SKM-1 treated with dmso at 0.1 percent for 144 hours (cell line): ENCODE measurements at regions not wholly inside any gene's neighbourhood (a gene's known extent, or its start where the extent isn't known, plus 50 kb on each side); places are given as distances from the start of the nearest gene placed in this dataset.

Source experiments
- DNase-seq: peaks from one replicate; lab custom pipeline; 2025; ENCODE audit not compliant: unreplicated experiment; lab: John Stamatoyannopoulos, UW

DNA sequence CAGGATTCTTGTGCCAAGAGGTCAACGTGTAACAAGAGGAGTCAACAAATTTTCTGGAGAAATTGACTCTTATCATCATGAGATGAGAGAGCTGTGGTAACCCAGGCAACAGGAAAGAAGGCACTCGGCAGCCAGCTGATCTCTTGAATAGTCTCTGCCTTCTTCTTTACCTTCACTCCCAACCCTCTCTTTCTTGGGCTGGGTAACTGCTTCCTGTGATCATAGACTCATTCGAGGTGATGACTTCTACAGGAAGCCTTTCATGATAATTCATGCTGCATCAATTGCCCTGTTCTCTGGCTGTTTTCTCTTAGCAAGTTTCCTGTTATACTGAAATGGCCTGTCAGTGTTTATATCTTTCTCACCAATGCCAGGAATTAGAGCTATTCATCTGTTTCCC lies 70.8 kb upstream of the FSTL5 start:
- no peak for DNase-seq

DNA sequence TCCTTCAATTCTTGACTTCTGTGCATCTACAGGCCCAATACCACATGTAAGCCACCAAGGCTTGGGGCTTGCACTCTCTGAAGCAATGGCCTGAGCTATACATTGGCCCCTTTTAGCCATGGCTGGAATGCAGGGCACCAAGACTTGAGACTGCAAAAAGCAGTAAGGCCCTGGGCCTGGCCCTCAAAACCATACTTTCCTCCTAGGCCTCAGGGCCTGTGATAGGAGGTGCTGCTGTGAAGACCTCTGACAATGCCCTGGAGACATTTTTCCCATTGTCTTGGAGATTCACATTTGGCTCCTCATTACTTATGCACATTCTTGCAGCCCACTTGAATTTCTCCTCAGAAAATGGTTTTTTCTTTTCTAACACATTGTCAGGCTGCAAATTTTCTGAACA lies 68.5 kb upstream of the FSTL5 start:
- DNase-seq, result no peak

DNA sequence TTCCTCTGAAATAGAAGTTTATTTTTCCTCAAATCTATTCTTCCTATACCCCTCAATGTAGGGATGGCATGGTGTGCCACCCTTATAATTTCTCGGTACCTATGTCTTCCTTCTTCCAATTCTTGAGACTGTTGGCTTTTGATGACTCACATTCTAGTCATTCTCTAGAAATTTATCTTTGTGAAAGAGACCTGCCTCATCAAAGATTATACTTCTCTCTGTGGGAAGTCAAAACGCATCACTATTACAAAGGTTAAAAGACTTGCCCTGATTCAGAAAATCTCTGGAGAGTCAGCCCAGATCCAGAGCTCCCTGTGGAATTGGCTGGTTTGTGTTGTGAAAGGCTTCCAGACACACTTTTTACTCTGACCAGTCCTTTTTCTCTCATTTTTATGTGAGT lies 65.9 kb upstream of the FSTL5 start:
- no peak for DNase-seq

DNA sequence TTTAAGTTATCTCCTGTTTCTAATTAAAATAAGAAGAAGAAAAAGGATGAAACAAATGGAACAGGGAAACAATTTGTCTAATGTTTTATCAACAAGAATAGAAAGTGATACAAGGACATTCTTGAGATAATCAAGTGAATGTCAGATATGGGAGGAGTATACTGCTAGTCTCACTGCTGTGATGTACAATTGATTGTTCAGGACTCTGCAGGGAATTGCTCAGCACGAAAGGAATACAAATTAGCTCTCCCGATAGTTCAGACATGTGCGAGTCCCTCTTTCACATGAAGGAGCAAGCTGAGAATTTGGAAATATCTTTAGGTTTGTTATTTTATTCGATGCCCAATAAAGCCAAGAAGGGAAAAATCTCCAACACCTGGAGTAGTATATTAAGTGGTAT lies 57.3 kb upstream of the FSTL5 start:
- DNase-seq, result no peak
